Heart left ventricle (tissue), 13 donors: ENCODE measurements at regions not wholly inside any gene's neighbourhood (a gene's known extent, or its start where the extent isn't known, plus 50 kb on each side); places are given as distances from the start of the nearest gene placed in this dataset.

Experiments
- CTCF ChIP-seq, 12 donors: fragments of 200-600 bp; sonication (generic) in 4 of 12; IDR thresholded peaks; one replicate each; pipeline versions ENCODE4 v1.5.0 to v1.8.0; 2018 to 2022; ENCODE audit warnings: antibody characterized with exemption in 12 of 12, mild to moderate bottlenecking in 5 of 12
- POLR2A ChIP-seq, 2 donors: fragments of 450-650 bp; IDR thresholded peaks; one replicate each; pipeline ENCODE4 v1.6.1; 2017; ENCODE audit warnings: antibody characterized with exemption in 2 of 2, mild to moderate bottlenecking in 2 of 2, moderate library complexity in 2 of 2
- donor health status: ischemic (EF 13 %, LVEDD 7.1; RV severe dilation, severe dysfunction).
- donor health status: DM: no; HTN: yes; CAD: no.
- donor health status: DM: no; HTN: no; CAD: no.
- donor health status: ischemic (EF 25% LVEDD 6.9; RV normal size, moderate dysfunction).
- donor health status: ischemic (EF 25% LVEDD 5.7; RV mildly dilated, moderate dysfunction).
- donor health status: ischemic (EF 35%, LVEDD 5.7; RV mildly dilated, moderate dysfunction).
- donor health status: nonischemic (EF 11% LVEDD 7.7; RV severe dilation, severe dysfunction).
- donor health status: DM: yes; HTN: yes; CAD: no.
- donor health status: PGD.
- donor health status: ischemic (EF 29% LVEDD 5.4; RV normal size, mild dysfunction).
- donor health status: nonischemic (EF 23%, LVEDD 6.1; RV moderate dilation, normal function).

- no peak for TF ChIP-seq CTCF (IDR thresholded peaks at IDR 0.05)
- no peak for TF ChIP-seq POLR2A (IDR thresholded peaks at IDR 0.05)
Measured at GRCh38 chr5:130692770-130693169, 472.3 kb downstream of the HINT1 start.
